NCI-H748 (cell line): ENCODE measurements at regions not wholly inside any gene's neighbourhood (a gene's known extent, or its start where the extent isn't known, plus 50 kb on each side); places are given as distances from the start of the nearest gene placed in this dataset.

ENCODE experiments used
- DNase-seq: peaks from one replicate; lab custom pipeline; 2025; ENCODE audit not compliant: unreplicated experiment; lab: John Stamatoyannopoulos, UW

- no peak for DNase-seq
Observed at GRCh38 chr22:26891429-26891828, 234.0 kb downstream of the MIAT start.

- DNase-seq = peak; percentile 93
Observed at GRCh38 chr22:26892166-26893041, 235.0 kb downstream of the MIAT start.

- DNase-seq = peak; percentile 85
Observed at GRCh38 chr22:26893173-26894110, 236.1 kb downstream of the MIAT start.

- no peak for DNase-seq
Observed at GRCh38 chr22:26894362-26894761, 237.0 kb downstream of the MIAT start.

- no peak for DNase-seq
Observed at GRCh38 chr22:26894766-26895485, 237.5 kb downstream of the MIAT start.

GRCh38 chr22:26897384-26897783 is 240.0 kb downstream of the MIAT start:
- DNase-seq = no peak

- DNase-seq = peak; percentile 61
Observed at GRCh38 chr22:26898946-26899605, 241.7 kb downstream of the MIAT start.

GRCh38 chr22:26900787-26901186 is 243.4 kb downstream of the MIAT start:
- no peak for DNase-seq

- no peak for DNase-seq
Observed at GRCh38 chr22:26901198-26901816, 243.9 kb downstream of the MIAT start.

GRCh38 chr22:26902401-26903029 is 245.1 kb downstream of the MIAT start:
- no peak for DNase-seq

- DNase-seq = no peak
Observed at GRCh38 chr22:26903030-26903856, 245.9 kb downstream of the MIAT start.

- DNase-seq = no peak
Observed at GRCh38 chr22:26904483-26904882, 247.1 kb downstream of the MIAT start.

- no peak for DNase-seq
Observed at GRCh38 chr22:26905076-26905475, 247.7 kb downstream of the MIAT start.

GRCh38 chr22:26905640-26906039 is 248.3 kb downstream of the MIAT start:
- DNase-seq = no peak

- DNase-seq = peak; percentile 84
Observed at GRCh38 chr22:26906464-26906863, 249.1 kb downstream of the MIAT start.

- DNase-seq = no peak
Observed at GRCh38 chr22:26907366-26907765, 250.0 kb downstream of the MIAT start.

- DNase-seq = no peak
Observed at GRCh38 chr22:26910845-26911244, 253.5 kb downstream of the MIAT start.

- DNase-seq = no peak
Observed at GRCh38 chr22:26912655-26913345, 255.4 kb downstream of the MIAT start.
